Neural progenitor cell (in vitro differentiated cells): ENCODE measurements at regions not wholly inside any gene's neighbourhood (a gene's known extent, or its start where the extent isn't known, plus 50 kb on each side); places are given as distances from the start of the nearest gene placed in this dataset.
"Not testable (repeated sequence)": the region's sequence is repeated elsewhere in the genome, so short reads cannot be mapped to it uniquely, and the experiment has no call there.

ENCODE experiments used
- DNase-seq: peaks from one replicate; pipeline ENCODE4 v3.0.0-alpha.2; 2016; ENCODE audit warnings: low spot score
- H2AFZ ChIP-seq: fragments of 200-600 bp; sonication (generic); replicated peaks from 2 replicates; pipeline ENCODE4 v1.6.1; 2016; ENCODE audit warnings: antibody characterized with exemption
- H3F3A ChIP-seq: fragments of 200-600 bp; sonication (generic); 2 replicates; pipeline ENCODE4 v1.6.1; 2016; ENCODE audit warnings: antibody characterized with exemption, low read depth
- H3K27ac ChIP-seq: fragments of 200-600 bp; sonication (generic); 2 replicates; pipeline ENCODE4 v1.5.1; 2016; ENCODE audit warnings: mild to moderate bottlenecking
- H3K27me3 ChIP-seq: fragments of 200-600 bp; sonication (generic); 2 replicates; pipeline ENCODE4 v1.6.1; 2016; ENCODE audit warnings: mild to moderate bottlenecking, moderate library complexity
- H3K36me3 ChIP-seq: fragments of 200-600 bp; sonication (generic); 2 replicates; pipeline ENCODE4 v1.5.1; 2016
- H3K4me1 ChIP-seq: fragments of 200-600 bp; sonication (generic); 2 replicates; pipeline ENCODE4 v1.6.1; 2016; ENCODE audit warnings: mixed run types
- H3K4me2 ChIP-seq: fragments of 200-600 bp; sonication (generic); 2 replicates; pipeline ENCODE4 v1.6.1; 2016
- H3K4me3 ChIP-seq: fragments of 200-600 bp; sonication (generic); 2 replicates; pipeline ENCODE4 v1.5.1; 2016
- H3K79me2 ChIP-seq: fragments of 200-600 bp; sonication (generic); 2 replicates; pipeline ENCODE4 v1.6.1; 2016; ENCODE audit warnings: low read depth
- H3K9ac ChIP-seq: fragments of 200-600 bp; sonication (generic); 2 replicates; pipeline ENCODE4 v1.6.1; 2016
- H3K9me3 ChIP-seq: fragments of 200-600 bp; sonication (generic); 2 replicates; pipeline ENCODE4 v1.5.1; 2016; ENCODE audit warnings: low read depth
- H4K20me1 ChIP-seq: fragments of 200-600 bp; sonication (generic); 2 replicates; pipeline ENCODE4 v1.6.1; 2016; ENCODE audit warnings: low read depth
- H3K27ac Mint-ChIP-seq: 3 replicates; pipeline ENCODE4 v1.8.0; 2021; ENCODE audit warnings: mixed read lengths
- H3K27me3 Mint-ChIP-seq: 2 replicates; pipeline ENCODE4 v1.8.0; 2022; ENCODE audit warnings: low read depth, mild to moderate bottlenecking, inconsistent platforms, moderate library complexity, mixed read lengths; ENCODE audit not compliant: insufficient read depth
- H3K36me3 Mint-ChIP-seq: 3 replicates; pipeline ENCODE4 v1.8.0; 2021; ENCODE audit warnings: mixed read lengths
- H3K4me1 Mint-ChIP-seq: 3 replicates; pipeline ENCODE4 v1.8.0; 2021; ENCODE audit warnings: mixed read lengths
- H3K4me3 Mint-ChIP-seq: 3 replicates; pipeline ENCODE4 v1.8.0; 2021; ENCODE audit warnings: mild to moderate bottlenecking, moderate library complexity, mixed read lengths
- H3K9me3 Mint-ChIP-seq: 3 replicates; pipeline ENCODE4 v1.8.0; 2020; ENCODE audit warnings: mixed read lengths
- CTCF ChIP-seq: fragments of 200-600 bp; sonication (generic); IDR thresholded peaks from 2 replicates; pipeline ENCODE4 v1.5.1; 2017; ENCODE audit warnings: antibody characterized with exemption, mild to moderate bottlenecking
- EZH2 ChIP-seq: fragments of 200-600 bp; sonication (generic); IDR thresholded peaks from 2 replicates; pipeline ENCODE4 v1.6.1; 2017; ENCODE audit warnings: antibody characterized with exemption, mild to moderate bottlenecking, moderate library complexity
- EZH2phosphoT487 ChIP-seq: fragments of 200-600 bp; sonication (generic); IDR thresholded peaks from 2 replicates; pipeline ENCODE4 v1.6.1; 2017; ENCODE audit warnings: antibody characterized with exemption

- no peak overlapping the region for H3K27ac Mint-ChIP-seq
- H3K9me3 Mint-ChIP-seq: no peaks in the 10 kb centered on the region
- peaks cover 3% of the 10 kb centered on the region for H3K27me3 Mint-ChIP-seq
- H4K20me1 ChIP-seq: no peaks in the 10 kb centered on the region
- no peaks in the 10 kb centered on the region for H3K4me1 Mint-ChIP-seq
- no peaks in the 10 kb centered on the region for H3K9me3 ChIP-seq
- no peak overlapping the region for H3K9ac ChIP-seq
- no peaks in the 10 kb centered on the region for H3K36me3 ChIP-seq
- TF ChIP-seq EZH2: no peak
- no peak for TF ChIP-seq EZH2phosphoT487
- TF ChIP-seq CTCF: no peak
- no peak overlapping the region for H3K4me3 Mint-ChIP-seq
- no peaks in the 10 kb centered on the region for H3K27me3 ChIP-seq
- no peaks in the 10 kb centered on the region for H3F3A ChIP-seq
- no peaks in the 10 kb centered on the region for H3K36me3 Mint-ChIP-seq
- no peak for DNase-seq
- no peak overlapping the region for H3K4me3 ChIP-seq
- H3K4me2 ChIP-seq: no peak overlapping the region
- no peak overlapping the region for H3K27ac ChIP-seq
- no peaks in the 10 kb centered on the region for H3K4me1 ChIP-seq
- no peak overlapping the region for H2AFZ ChIP-seq
- H3K79me2 ChIP-seq: no peaks in the 10 kb centered on the region
Observed at GRCh38 chr3:567488-568185, 371.1 kb downstream of the CHL1 start.

- not testable (repeated sequence) for H3K9me3 ChIP-seq, H3K27me3 ChIP-seq, H3K27me3 Mint-ChIP-seq, H3K36me3 ChIP-seq, H3K27ac Mint-ChIP-seq, DNase-seq, H3K36me3 Mint-ChIP-seq, H3K4me2 ChIP-seq, H3K4me1 ChIP-seq, H3K4me3 ChIP-seq, H4K20me1 ChIP-seq, H3K79me2 ChIP-seq, H3K27ac ChIP-seq, H3K9ac ChIP-seq, H3K4me3 Mint-ChIP-seq, H3F3A ChIP-seq, H2AFZ ChIP-seq, H3K9me3 Mint-ChIP-seq, H3K4me1 Mint-ChIP-seq
Observed at GRCh38 chr3:579529-579928, 383.0 kb downstream of the CHL1 start.

GRCh38 chr3:589066-589465, 392.5 kb downstream of the CHL1 start:
- H3K4me3 Mint-ChIP-seq, H3F3A ChIP-seq, H3K79me2 ChIP-seq, H3K9me3 ChIP-seq, DNase-seq, H3K36me3 Mint-ChIP-seq, H4K20me1 ChIP-seq, H3K4me1 Mint-ChIP-seq, H3K36me3 ChIP-seq, H3K27ac ChIP-seq, H3K4me1 ChIP-seq, H3K9me3 Mint-ChIP-seq, H3K27me3 Mint-ChIP-seq, H3K27ac Mint-ChIP-seq, H2AFZ ChIP-seq, H3K4me2 ChIP-seq, H3K4me3 ChIP-seq, H3K9ac ChIP-seq, H3K27me3 ChIP-seq: not testable (repeated sequence)

- H3K27me3 Mint-ChIP-seq, H3K4me3 ChIP-seq, H2AFZ ChIP-seq, DNase-seq, H3K9me3 ChIP-seq, H3K4me1 ChIP-seq, H3K27me3 ChIP-seq, H3K4me2 ChIP-seq, H3K79me2 ChIP-seq, H3K4me1 Mint-ChIP-seq, H4K20me1 ChIP-seq, H3K27ac Mint-ChIP-seq, H3K36me3 Mint-ChIP-seq, H3K9me3 Mint-ChIP-seq, H3K27ac ChIP-seq, H3K9ac ChIP-seq, H3F3A ChIP-seq, H3K4me3 Mint-ChIP-seq, H3K36me3 ChIP-seq: not testable (repeated sequence)
Observed at GRCh38 chr3:597304-597703, 400.7 kb downstream of the CHL1 start.

- not testable (repeated sequence) for H3K27ac Mint-ChIP-seq, H3K27ac ChIP-seq, H3K36me3 Mint-ChIP-seq
Observed at GRCh38 chr3:597746-598145, 401.2 kb downstream of the CHL1 start.

GRCh38 chr3:607480-607879, 410.9 kb downstream of the CHL1 start:
- not testable (repeated sequence) for H3K4me1 Mint-ChIP-seq, H3K27me3 Mint-ChIP-seq, H4K20me1 ChIP-seq, H3K4me3 Mint-ChIP-seq, DNase-seq, H3K27me3 ChIP-seq, H3K4me1 ChIP-seq, H3K27ac ChIP-seq, H3K4me3 ChIP-seq, H3K9ac ChIP-seq, H3K27ac Mint-ChIP-seq, H3K4me2 ChIP-seq, H3K9me3 ChIP-seq, H3K36me3 ChIP-seq, H3F3A ChIP-seq, H2AFZ ChIP-seq, H3K9me3 Mint-ChIP-seq, H3K36me3 Mint-ChIP-seq, H3K79me2 ChIP-seq

More at GRCh38 chr3:597746-598145, 401.2 kb downstream of the CHL1 start:
- not testable (repeated sequence) for H3K79me2 ChIP-seq, H3K4me3 ChIP-seq, H3F3A ChIP-seq, H3K36me3 ChIP-seq, H2AFZ ChIP-seq, H3K27me3 Mint-ChIP-seq, H3K9me3 ChIP-seq, H3K4me3 Mint-ChIP-seq, H3K4me1 ChIP-seq, H4K20me1 ChIP-seq, H3K27me3 ChIP-seq, H3K9ac ChIP-seq, DNase-seq, H3K9me3 Mint-ChIP-seq, H3K4me1 Mint-ChIP-seq, H3K4me2 ChIP-seq
